Ascending aorta (tissue), 2 donors: ENCODE measurements at regions not wholly inside any gene's neighbourhood (a gene's known extent, or its start where the extent isn't known, plus 50 kb on each side); places are given as distances from the start of the nearest gene placed in this dataset.

Source experiments
- DNase-seq, 2 donors: peaks; one replicate each; pipeline ENCODE4 v3.0.0-alpha.2; 2019; ENCODE audit warnings: low spot score in 2 of 2
- H3K27ac ChIP-seq, 2 donors: fragments of 200-600 bp; sonication (generic); one replicate each; pipeline ENCODE4 v1.5.1; 2016 to 2017; ENCODE audit warnings: mild to moderate bottlenecking in 1 of 2
- H3K27me3 ChIP-seq: fragments of 200-600 bp; sonication (generic); one replicate; pipeline ENCODE4 v1.5.1; 2017
- H3K36me3 ChIP-seq, 2 donors: fragments of 200-600 bp; sonication (generic); one replicate each; pipeline ENCODE4 v1.5.1; 2016
- H3K4me1 ChIP-seq, 2 donors: fragments of 200-600 bp; sonication (generic); one replicate each; pipeline ENCODE4 v1.5.1; 2016 to 2017; ENCODE audit warnings: mild to moderate bottlenecking in 1 of 2
- H3K4me3 ChIP-seq, 2 donors: fragments of 200-600 bp; sonication (generic); one replicate each; pipeline ENCODE4 v1.5.1; 2016 to 2017; ENCODE audit warnings: mild to moderate bottlenecking in 1 of 2
- H3K9me3 ChIP-seq, 2 donors: fragments of 200-600 bp; sonication (generic); one replicate each; pipeline ENCODE4 v1.5.1; 2016
- CTCF ChIP-seq, 3 experiments: fragments of 200-600 bp in 2 of 3; fragments of 450-650 bp in 1 of 3; sonication (generic) in 2 of 3; IDR thresholded peaks; one replicate each; pipeline ENCODE4 v1.5.1; 2016 to 2019; ENCODE audit warnings: antibody characterized with exemption in 3 of 3, mild to moderate bottlenecking in 1 of 3, moderate library complexity in 1 of 3
- intact Hi-C: fragments of 100-400 bp; cut with DNase I; formaldehyde crosslinking; loops from one replicate; pipeline ENCODE4 v1.15.1; 2023

GRCh38 chr5:117475919-117476318 is 901.3 kb upstream of the SEMA6A start:
- Histone ChIP-seq H3K4me3 (no peak overlapping the region), H3K27ac (no peak overlapping the region), H3K4me1 (no peaks in the 10 kb centered on the region), H3K27me3 (no peaks in the 10 kb centered on the region), H3K9me3 (no peaks in the 10 kb centered on the region), H3K36me3 (no peaks in the 10 kb centered on the region)
- intact Hi-C loops: no loop called here
- TF ChIP-seq CTCF (IDR thresholded peaks at IDR 0.05): no peak
- no peak for DNase-seq

- no peak for DNase-seq
- Histone ChIP-seq H3K36me3 (no peaks in the 10 kb centered on the region), H3K4me3 (no peak overlapping the region), H3K4me1 (no peaks in the 10 kb centered on the region), H3K9me3 (no peaks in the 10 kb centered on the region), H3K27ac (no peak overlapping the region), H3K27me3 (no peaks in the 10 kb centered on the region)
- intact Hi-C loops: no loop called here
- TF ChIP-seq CTCF (IDR thresholded peaks at IDR 0.05): no peak
Observed at GRCh38 chr5:117473165-117473564, 898.5 kb upstream of the SEMA6A start.

DNA sequence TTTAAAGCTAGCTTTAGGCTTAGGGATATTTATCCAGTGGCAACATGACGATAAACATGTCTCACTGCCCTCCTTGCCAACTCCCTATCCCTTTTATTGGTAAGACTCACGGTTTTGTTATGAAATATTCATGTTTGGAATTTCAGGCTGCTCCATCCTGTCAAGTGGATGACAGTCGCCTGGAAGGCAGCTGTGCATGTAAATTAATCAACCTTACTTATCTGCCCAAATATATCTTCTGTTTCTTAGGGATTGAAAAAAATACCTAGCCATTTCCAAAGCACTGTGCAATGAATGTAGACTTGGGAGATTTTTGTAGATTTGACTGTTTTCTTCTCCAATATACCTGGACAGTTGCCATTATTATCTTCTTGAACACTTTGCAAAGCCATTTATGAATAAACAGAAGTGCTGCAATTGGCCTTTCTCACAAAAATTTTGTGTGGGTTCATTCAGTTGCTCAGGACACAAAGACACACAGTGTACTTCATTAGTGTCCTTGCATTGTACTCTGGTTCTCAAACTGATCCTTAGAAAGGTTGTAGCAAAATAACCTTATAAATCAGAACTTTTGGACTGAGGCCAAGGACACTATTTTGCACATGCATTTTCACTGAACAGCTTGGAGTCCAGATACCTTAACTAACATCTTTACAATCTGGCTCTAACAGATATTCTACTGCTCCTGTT is 889.4 kb upstream of the SEMA6A start:
- H3K27ac ChIP-seq: no peak overlapping the region
- DNase-seq: no peak
- H3K4me1 ChIP-seq: no peaks in the 10 kb centered on the region
- H3K9me3 ChIP-seq: no peaks in the 10 kb centered on the region
- no peak overlapping the region for H3K4me3 ChIP-seq
- intact Hi-C loops: no loop called here
- TF ChIP-seq CTCF (IDR thresholded peaks at IDR 0.05): no peak
- H3K27me3 ChIP-seq: no peaks in the 10 kb centered on the region
- H3K36me3 ChIP-seq: no peaks in the 10 kb centered on the region

GRCh38 chr5:117461966-117462365 is 887.3 kb upstream of the SEMA6A start:
- Histone ChIP-seq H3K36me3 (no peaks in the 10 kb centered on the region), H3K9me3 (no peaks in the 10 kb centered on the region), H3K4me1 (no peaks in the 10 kb centered on the region), H3K27me3 (no peaks in the 10 kb centered on the region), H3K27ac (no peak overlapping the region), H3K4me3 (no peak overlapping the region)
- TF ChIP-seq CTCF (IDR thresholded peaks at IDR 0.05): no peak
- no peak for DNase-seq
- intact Hi-C loops: no loop called here

GRCh38 chr5:117461403-117461802 is 886.8 kb upstream of the SEMA6A start:
- no peak for TF ChIP-seq CTCF (IDR thresholded peaks at IDR 0.05)
- no peaks in the 10 kb centered on the region for H3K27me3 ChIP-seq
- H3K9me3 ChIP-seq: no peaks in the 10 kb centered on the region
- no peak for DNase-seq
- H3K36me3 ChIP-seq: no peaks in the 10 kb centered on the region
- H3K27ac ChIP-seq: no peak overlapping the region
- H3K4me3 ChIP-seq: no peak overlapping the region
- intact Hi-C loops: no loop called here
- H3K4me1 ChIP-seq: no peaks in the 10 kb centered on the region

- intact Hi-C loops: loop anchor here (5.0 kb wide), 1 partner anchor 1335 kb away; no protein-coding TSS in a partner anchor
- Histone ChIP-seq H3K4me3 (no peak overlapping the region), H3K9me3 (no peaks in the 10 kb centered on the region), H3K27ac (no peak overlapping the region), H3K36me3 (no peaks in the 10 kb centered on the region), H3K4me1 (no peaks in the 10 kb centered on the region), H3K27me3 (no peaks in the 10 kb centered on the region)
- no peak for TF ChIP-seq CTCF (IDR thresholded peaks at IDR 0.05)
- DNase-seq: no peak
Observed at GRCh38 chr5:117457656-117458055, 883.0 kb upstream of the SEMA6A start.
